HG02588 (cell line): ENCODE measurements at regions not wholly inside any gene's neighbourhood (a gene's known extent, or its start where the extent isn't known, plus 50 kb on each side); places are given as distances from the start of the nearest gene placed in this dataset.
A peak's percentile ranks its signal among the peaks of the same experiment; 100 is the strongest.

Experiments used
- ATAC-seq: cut with Tn5 transposase; IDR thresholded peaks from one replicate; pipeline ENCODE4 v1.9.1; 2021; ENCODE audit warnings: mild to moderate bottlenecking, moderate library complexity; ENCODE audit not compliant: unreplicated experiment

DNA sequence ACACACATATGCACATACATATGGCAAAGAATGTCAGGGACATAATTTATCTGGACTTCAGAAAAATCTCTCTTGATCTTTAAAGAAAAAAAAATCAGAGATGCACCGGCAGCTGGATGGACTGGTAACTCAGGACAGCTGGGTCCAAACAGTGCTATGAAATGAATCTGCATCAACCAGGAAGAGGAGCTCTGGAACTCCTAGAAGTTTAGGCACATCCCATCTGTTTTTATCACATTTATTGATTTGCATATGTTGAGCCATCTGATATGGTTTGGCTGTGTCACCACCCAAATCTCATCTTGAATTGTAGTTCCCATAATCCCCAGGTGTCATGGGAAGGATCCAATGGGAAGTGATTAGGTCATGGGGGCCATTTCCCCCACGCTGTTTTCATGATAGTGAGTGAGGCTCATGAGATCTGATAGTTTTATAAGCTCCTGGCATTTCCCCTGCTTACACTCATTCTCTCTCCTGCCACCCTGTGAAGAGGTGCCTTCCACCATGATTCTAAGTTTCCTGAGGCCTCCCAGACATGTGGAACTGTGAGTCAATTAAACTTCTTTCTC lies 87.7 kb upstream of the AKIP1 start:
- no peak for ATAC-seq

DNA sequence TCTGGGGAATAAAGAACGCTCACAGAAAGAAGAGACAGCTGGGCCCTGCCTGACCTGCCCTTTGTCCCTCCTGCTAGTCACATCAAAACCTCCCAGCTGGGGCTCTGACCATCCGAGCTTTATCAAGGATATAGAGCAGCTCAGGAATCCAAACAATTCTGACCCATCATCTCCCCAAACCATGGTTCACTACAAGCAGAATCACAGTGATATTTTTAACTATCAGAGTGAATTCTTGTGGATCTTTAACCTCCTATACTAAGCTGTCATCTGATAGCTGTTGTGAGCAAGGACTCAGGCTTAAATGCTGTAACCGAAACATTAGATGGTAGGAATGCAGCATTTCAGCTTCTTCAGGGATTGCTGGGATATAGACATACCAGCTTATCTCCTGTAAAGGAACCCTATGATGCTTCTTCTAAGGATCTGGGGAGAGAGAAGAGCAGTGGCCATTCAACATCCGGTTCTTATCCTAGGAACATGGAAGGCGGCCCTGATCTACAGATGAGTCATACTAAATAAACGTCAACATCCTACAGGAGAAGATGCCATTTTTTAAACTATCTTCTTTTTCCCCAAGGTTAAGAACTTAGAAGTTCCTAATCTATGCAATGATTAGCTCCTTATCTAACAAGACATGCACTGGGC lies 84.7 kb upstream of the AKIP1 start:
- no peak for ATAC-seq

DNA sequence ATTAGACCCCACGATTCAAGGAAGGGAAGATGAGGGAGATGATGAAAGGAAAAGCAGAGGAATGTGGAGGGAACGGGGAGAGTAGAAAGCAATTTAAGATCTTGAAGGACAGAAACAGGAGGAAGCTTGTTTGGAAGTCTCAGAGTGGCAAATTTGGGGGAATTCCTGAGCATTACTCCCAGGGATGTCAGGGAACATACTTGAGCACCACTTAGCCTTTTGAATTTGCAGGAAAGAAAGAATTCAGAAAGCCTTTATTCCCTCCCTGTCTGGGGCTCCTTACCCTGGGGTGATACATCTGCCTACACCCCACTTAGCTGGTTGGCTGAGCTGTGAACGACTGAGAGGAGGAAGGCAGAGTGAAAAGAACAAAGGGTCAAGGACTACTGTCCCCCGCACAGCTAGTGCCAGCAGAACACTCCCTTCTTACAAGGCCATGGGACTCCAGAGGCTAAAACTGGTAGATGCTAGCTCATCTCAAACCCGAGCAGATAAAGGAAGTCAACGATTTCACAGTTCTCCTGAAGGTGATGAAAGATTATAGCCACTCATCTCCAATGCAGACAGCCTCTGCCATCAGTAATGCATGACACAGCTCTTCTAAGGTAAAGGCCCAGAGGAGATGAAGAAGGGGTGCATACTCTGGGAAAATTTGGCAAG lies 84.0 kb upstream of the AKIP1 start:
- no peak for ATAC-seq

DNA sequence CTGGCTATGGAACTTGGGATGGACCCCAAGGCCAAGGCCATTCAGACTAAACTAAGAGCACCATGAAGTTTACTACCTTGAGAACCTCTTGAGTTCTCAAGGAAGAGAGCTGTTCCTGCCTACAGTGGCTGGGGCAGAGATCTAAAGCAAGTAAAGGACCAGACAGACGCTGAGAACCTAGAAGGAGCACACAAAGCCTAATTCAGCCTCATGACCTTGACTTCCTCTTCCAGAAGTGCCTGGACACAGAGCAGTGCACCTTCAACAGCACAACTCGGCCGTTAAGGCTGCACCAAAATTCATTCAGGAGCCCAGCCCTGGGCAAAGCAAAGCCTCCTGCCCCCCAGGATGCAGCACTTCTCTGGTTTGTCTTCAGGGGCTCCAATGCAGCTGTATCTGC lies 82.9 kb upstream of the AKIP1 start:
- ATAC-seq = no peak

DNA sequence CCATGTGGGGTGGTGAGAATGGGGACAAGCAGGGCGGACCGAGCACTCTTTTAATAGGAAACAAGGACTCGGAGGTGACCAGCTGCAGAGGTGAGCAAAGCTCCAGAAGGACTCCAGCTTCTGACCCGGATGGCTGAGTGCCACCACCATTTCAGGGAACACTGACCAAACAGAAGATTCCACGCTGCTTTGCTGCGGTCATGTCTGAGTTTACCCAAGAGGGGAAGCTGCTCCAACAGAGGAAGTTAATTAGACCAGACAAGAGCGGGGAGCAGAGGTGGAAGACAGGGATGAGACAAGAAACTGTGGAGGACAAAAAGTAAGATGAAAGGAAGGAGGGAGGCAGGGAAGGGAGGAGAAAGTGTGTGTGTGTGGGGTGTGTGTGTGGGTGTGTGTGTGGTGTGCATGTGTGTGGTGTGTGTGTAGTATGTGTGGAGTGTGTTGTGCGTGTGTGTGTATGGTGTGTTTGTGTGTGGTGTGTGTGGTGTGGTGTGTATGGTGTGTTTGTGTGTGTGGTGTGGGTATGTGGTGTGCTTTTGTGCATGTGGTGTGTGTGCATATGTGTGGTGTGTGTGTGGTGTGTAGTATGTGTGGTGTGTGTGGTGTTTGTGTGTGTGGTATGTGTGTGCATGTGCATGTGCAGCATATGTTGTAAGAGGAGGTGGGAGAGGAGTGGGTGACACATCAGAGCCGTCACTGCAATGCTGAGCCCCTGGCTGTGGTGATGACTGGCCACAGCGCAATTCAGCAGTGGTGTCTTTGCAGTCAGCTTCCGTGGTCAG lies 82.2 kb upstream of the AKIP1 start:
- ATAC-seq = no peak

DNA sequence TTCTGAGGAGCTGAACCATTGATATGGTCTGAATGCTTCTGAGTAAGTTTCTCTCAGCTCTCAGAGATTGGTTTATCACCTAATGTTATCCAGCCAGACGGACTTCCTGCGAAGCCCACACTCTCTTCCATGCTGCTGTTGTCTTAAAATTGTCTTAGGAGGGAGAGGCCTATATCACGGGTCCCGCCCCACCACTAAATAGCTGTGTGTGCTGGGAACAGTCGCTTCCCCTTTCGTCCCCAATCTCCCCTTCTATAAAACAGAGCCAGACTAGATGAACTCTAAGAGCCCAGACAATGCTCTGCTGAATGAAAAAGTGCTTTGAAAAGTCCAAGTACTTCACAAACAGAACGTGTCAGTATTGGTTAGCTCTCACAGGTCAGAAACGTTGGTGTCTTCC lies 81.4 kb upstream of the AKIP1 start:
- ATAC-seq = no peak

DNA sequence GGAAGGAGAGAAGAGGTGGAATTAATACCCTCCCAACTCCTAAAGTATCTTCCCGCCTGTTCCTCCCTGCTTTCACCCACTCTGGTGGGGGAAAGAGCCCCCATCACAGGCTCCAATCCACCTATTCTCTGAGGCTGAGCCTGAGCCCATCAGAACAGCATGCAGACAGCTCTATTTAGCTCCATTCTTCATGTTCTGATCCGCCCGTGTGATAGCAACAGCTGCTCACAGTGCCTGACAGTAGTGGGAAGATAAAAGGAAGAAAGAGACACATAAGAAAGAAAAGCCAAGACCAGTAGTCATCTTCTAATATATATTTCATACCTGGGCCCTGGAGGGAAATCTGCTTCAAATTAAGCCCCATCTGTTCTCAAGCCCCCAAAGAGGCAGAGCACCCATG lies 80.3 kb upstream of the AKIP1 start:
- ATAC-seq = no peak

DNA sequence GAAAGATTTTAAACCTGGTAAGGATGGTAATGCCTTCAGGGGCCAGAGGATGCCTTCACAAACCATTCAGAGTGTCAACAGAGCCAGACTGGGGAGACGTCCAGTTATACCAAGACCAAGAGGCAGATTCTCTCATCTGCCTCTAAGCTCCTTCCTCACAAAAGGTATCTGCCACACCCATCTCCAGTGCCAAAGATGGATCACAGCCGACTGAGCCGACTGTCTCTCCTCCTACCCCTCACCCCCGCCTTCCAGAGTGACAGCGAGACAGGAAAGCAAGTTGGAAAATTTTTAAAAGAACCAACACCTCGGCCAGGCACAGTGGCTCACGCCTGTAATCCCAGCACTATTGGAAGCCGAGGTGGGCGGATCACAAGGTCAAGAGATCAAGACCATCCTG lies 79.1 kb upstream of the AKIP1 start:
- ATAC-seq = no peak

DNA sequence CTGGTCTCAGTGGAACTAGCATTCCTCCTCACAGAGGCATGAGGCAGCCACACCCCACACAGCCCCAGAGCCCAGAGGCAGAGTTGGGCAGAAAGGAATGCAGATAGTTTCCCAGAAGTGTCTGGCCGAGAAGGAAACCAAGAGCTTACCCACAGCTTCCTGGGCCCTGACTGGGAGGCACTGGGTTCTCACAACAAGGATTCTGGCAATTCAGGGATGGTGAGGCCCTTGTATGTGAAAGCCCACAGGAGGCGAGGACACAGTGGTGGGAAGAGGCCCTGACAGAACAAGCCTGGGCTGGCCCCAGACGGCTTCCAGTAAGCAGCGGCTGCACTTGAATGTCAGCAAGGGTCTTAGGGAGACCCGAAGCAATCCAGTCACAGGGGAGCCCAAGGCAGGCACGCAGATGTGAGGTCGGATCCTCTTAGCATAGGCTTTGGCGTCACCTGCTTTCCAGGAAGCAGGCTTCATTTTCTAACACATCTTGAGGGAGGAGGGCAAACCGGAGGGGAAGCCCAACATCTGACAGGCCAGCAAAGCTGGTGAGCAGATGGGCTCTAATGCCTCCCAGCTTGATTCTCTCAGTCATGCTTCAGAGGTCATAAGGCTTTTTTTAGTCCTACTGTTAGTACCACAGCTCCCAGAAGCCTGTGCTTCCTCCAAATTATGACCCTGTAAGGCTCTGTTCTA lies 78.3 kb upstream of the AKIP1 start:
- ATAC-seq = peak; percentile 89

DNA sequence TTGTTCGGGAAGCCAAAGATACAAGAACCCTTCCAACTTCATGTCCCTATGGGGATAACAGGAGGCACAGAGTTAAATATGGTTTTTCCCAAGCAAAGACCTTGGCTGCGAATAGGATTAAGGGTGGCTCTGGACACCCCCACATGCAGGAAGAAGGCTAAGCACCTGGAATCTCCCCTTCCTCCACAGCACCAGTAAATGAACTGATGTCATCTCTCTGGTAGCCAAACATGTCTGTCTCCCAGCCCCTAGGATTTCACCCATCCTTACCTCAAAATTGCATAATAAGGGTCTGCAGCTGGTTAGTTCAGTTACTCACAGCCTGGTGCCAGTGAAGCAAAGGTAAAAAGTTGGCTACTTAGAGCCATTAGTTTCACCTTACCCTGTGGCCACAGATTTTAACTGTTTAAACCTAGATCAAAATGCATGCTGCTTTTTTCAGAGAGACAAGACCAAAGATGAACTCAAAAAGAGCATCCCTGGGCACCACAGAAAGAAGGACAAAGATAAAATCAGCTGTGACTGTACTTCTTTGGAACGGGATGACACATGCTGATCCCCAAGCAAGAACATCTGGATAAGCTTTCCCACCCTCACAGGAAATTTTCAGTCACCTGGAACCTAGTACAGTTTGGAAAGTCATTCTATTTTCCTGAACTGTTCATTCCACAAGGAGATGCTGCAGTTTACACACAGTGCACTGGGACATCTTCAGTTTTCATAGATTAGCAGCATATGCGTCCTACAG lies 77.2 kb upstream of the AKIP1 start:
- ATAC-seq = no peak

DNA sequence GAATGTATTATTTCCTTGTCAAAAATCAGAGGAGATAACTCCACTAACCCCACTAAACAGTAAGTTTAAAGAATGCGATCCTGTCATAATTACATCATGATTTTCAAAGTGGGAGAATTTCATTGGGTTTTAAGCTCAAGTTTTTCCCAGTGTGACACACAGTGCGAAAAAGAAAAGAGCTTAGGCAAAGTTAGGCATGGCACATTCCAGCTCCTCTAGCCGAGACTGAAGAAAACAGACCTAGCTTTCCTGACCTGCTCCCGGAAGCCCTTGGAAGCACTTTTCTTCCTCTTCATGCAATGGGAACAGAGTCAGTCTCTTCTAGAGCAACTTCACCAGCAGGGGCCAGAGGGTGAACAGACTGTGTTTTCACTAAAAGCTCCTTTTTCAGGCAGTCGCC lies 76.6 kb upstream of the AKIP1 start:
- no peak for ATAC-seq

DNA sequence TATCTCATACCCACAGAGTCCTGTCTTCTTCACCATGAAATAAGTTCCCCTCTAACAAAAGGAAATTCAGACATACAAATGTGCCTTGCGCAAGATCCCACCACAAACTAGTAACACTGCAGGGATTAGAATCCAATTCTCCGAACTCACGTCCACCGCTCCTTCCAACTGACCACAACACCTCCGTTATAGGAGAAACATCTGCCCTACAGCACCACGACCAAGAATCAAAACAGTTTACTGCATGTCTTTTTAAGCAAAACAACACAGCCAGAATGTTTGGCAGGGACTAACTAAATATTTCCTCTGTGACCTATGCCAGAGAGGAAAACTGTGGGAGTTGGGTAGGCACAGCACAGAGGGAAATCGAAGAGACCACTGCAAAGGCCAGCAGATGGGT lies 72.7 kb upstream of the AKIP1 start:
- ATAC-seq = no peak

DNA sequence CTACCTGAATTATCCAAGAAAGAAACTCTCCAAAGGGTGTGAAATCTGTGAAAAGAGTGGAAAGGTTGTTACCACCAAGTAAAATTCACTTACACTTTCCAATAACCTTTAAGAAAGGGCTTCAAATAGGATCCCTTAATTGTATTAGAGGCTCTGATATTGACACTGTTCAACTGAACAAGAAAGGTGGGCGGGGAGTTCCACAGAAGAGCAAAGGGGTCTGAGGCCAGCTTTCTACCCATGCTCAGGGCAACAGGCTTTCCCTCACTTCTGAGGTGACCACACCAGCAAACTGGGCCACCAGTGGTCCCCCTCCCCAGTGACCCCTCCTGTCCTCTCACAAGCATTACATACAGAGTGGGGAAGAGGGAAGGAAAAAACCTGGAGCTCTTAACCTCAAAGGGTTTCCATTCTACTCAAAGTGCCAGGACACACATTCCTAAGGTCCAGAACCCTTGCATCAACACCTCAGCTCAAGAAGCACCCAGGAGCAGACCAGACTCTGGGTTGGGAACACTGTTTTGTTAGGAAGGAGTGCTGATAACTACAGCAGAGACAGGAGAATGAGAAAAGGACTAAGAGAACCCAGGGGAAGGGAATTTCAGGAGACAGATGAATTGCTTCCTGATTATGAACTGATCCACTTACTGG lies 71.6 kb upstream of the AKIP1 start:
- ATAC-seq = no peak

DNA sequence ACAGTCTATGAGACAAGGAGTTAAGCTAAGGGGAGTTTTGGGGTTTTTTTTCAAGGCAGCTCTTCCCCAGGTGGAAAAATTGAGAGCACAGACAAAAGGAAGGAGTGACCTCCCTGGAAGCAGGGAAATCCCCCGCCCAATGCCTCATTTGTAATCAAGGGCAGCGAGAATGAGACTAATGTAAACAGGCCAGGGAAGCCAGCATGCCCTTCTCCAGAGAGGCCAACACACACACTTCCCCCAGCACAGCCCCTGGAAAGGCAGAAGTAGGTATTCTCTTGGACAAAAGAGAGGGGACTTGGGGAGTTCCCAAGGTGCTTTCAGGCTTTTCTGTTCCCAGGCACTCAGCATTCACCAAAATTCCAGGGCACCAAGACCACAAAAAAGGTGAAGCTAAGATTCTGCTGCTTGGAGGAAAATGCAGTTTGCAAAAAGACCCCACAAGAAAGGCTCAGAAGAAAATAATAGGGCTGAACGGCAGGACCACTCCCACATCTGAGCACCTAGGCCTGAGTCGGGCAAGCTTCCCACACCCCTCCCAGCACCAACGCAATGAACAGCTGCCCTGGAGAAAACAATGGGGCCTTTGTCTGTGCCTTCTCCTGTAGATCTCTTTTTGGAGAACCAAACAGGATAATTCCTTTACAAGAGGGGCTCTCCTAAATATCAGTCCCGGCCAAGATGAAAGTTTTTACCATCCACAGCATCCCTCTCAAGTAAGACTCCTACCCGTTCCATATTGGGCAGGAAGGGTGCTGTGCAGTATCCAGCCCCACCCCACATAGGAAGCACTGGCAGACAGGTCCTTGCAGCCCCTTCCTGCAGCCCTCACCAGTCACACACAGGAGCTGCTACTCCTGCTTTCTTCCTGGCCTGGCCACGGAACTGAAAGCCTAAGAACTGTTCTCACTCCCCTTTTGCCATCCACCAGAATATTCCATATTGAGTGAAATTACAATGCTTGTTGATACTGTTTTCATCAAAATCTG lies 70.7 kb upstream of the AKIP1 start:
- ATAC-seq = no peak

DNA sequence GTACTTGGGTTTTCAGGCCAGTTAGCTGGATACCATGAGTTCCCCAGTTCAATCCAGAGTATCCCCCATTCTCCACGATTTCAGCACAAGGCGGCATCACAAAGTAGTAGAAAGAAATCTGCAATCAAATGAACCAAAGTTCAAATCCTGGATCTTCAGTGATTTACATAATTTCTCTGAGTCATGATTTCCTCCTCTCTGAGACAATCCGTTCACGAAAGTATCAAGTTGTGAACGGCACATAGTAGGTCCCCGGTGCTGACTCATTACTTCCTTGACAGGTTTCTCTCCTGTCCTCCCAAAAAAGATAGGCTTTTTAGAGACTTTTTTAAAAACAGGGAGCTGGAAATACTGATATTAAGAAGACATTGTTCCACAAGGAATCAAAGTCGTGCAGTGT lies 69.1 kb upstream of the AKIP1 start:
- ATAC-seq = no peak

DNA sequence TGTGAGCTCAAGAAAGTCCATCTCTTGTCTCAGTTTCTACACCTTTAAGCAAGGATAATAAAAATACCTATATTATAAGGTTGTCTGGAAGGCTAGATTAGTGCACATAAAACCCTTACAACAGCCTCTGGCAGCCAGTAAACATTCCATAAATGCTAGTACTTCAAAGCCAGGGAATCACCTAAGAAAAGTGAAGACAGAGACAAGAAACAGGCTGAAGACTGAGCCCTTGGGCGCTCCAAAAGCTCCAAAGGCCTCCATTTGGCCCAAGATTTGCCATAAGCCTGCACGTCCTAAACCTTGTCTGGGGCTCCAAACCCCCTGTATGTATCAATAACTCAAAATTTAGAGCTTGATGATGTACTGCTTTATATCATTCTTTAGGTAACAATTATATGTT lies 52.2 kb upstream of the AKIP1 start:
- ATAC-seq = no peak
